NOMO-1 treated with dmso at 0.1 percent for 144 hours (cell line): ENCODE measurements at regions not wholly inside any gene's neighbourhood (a gene's known extent, or its start where the extent isn't known, plus 50 kb on each side); places are given as distances from the start of the nearest gene placed in this dataset.
"Not testable (repeated sequence)": the region's sequence is repeated elsewhere in the genome, so short reads cannot be mapped to it uniquely, and the experiment has no call there.

Experiments
- DNase-seq: peaks from one replicate; lab custom pipeline; 2025; ENCODE audit not compliant: unreplicated experiment; lab: John Stamatoyannopoulos, UW

DNA sequence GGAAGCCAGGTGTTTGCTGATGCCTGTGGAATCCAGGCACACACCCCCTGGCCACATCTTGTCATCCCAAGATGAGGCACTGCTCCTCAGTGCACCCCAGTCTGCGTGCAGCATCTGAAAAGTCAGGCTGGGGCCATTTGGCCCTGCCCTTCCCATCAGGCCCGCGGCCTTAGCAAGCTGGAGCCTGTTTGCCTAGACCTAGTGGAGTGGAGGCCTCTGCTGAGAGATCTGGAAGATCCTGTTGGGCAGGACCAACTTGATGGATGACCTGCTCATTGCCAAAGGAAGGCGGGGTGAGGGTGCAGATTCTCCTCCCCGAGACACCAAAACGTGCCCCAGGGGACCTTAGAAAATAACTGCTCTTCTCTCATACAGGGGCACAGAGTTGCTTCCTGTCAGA lies 220.2 kb downstream of the SHQ1 start:
- no peak for DNase-seq

GRCh38 chr3:72627271-72627670 lies 221.0 kb downstream of the SHQ1 start:
- no peak for DNase-seq

GRCh38 chr3:72625602-72626337 lies 222.5 kb downstream of the SHQ1 start:
- DNase-seq: peak; percentile 22

GRCh38 chr3:72624656-72625055 lies 223.6 kb downstream of the SHQ1 start:
- no peak for DNase-seq

- peak; percentile 89 for DNase-seq
These were observed 229.5 kb downstream of the SHQ1 start for GRCh38 chr3:72618739-72619138.

- no peak for DNase-seq
These were observed 230.7 kb downstream of the SHQ1 start for GRCh38 chr3:72617424-72618024.

GRCh38 chr3:72615776-72616175 lies 232.5 kb downstream of the SHQ1 start:
- no peak for DNase-seq

GRCh38 chr3:72615182-72615581 lies 233.1 kb downstream of the SHQ1 start:
- no peak for DNase-seq

- peak; percentile 63 for DNase-seq
These were observed 233.7 kb downstream of the SHQ1 start for GRCh38 chr3:72614394-72615074.

- no peak for DNase-seq
These were observed 234.4 kb downstream of the SHQ1 start for GRCh38 chr3:72613871-72614270.

GRCh38 chr3:72609114-72609513 lies 239.1 kb downstream of the SHQ1 start:
- not testable (repeated sequence) for DNase-seq

GRCh38 chr3:72606005-72606800 lies 242.0 kb downstream of the SHQ1 start:
- no peak for DNase-seq

DNA sequence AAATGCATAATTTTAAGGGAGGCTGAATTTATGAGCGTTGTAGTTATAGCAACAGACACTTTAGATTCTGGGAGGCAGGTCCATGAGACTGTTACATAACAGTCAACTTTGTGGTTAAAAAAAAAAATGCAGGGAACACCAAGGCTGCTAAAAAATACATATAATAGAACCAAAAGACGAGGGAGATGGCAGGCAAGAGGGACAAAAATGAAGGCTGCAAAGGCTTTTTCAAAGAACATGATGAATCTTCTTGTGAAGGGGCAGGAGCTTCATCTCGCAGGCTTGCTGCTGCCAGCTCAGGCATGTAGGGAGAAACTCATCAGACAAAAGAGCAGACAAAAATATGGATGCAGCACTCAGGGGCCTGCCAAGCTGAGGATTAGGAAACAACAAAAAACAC lies 243.9 kb downstream of the SHQ1 start:
- DNase-seq: no peak

DNA sequence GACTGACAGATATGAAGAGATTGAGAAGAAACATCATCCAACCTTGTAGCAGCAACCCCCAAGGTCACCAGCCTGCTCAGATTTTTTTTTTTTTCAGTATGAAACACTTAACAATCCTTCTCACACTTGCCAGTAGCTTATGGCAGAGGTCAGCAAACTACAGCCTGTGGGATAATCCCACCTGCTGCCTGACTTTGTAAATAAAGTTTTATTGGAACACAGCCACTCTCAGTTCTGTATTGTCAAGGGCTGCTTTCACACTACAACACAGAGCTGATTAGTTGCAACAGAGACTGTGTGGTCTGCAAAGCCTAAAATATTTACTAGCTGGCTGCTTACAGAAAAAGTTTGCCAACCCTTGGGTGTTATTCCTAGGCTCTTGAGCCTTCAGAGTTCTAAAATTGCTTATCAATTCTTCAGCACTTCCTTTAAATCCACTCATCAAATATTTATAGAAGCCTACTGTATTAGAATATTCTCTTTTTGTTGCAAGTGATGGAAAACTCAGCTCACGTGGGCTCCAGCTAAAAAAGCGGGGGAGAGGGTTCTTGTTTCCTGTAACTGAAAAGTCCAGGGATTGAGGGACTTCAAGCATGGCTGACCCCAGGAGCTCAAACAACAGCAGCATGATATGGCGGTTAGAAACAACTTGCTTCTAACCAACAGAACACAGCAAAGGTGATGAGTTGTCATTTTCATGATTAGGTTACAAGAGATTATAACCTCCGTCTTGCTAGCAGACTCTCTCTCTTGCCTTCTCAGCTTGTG lies 246.1 kb downstream of the SHQ1 start:
- DNase-seq: no peak

DNA sequence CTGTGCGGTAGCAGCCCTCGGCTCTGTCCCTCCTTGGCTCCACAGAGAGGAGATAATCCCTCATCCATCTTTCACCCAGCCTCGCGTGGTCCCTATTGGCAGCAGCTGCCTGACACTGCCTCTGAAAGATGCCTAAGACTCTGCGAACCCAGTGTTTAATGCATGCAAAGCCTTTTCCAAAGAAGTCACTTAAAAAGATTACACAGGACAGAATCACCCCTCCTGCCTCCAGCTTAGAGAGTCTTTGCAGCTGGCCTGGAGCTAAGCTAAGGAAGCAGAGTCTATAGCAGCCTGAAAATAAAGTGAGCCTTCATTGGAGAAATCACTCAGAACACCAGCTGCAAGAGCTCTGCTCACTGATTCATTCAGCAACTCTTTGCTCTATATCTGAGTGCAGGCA lies 247.2 kb downstream of the SHQ1 start:
- no peak for DNase-seq

DNA sequence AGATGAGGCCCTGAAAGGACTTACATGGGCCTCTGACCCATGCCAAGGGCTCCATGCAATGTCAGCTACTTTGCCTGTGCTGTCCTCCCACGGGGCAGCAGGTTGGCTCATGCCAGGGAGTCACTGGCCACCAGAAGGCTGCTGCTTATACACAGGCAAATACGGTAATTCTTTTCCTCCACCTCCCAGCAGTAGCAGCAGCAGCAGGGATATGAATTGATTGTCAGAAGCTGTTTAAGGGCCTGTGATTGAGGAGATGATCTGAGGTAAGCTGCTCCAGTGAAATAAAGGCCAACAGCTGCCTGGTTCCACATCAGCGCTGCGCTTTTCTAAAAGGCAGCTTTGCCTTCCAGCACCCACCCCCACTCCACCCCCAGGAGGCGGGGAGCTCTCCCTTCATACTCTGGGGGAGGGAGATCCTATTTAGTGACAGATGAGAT lies 250.5 kb downstream of the SHQ1 start:
- DNase-seq: no peak

GRCh38 chr3:72597043-72597442 lies 251.2 kb downstream of the SHQ1 start:
- no peak for DNase-seq

- DNase-seq: no peak
These were observed 252.2 kb downstream of the SHQ1 start for GRCh38 chr3:72595927-72596610.

- no peak for DNase-seq
These were observed 252.9 kb downstream of the SHQ1 start for GRCh38 chr3:72595376-72595775.

DNA sequence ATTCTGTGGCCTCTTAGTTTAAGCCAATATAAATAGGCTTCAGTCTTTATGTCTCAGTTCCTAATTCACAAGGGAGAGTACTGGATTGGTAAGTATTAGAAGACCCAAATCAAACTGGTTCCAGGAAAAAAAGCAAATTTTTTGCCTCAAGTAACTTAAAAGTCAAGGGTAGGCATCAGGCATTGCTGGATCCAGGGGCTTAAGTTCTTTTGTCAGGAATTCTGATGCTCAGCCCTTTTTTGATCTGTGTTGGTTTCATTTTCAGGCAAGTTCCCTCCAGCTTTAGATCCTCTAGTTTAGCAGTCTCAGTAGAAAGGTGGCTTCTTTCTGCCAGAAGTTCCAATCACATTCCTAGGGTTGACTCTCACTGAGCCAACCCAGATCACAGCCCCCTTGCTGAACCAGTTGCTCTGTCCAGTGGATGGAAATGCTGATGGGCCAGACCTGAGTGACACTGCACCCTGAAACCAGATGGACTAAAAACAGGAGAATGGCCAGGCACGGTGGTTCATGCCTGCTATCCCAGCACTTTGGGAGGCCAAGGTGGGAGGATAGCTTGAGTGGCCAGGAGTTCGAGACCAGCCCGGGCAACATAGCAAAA lies 253.5 kb downstream of the SHQ1 start:
- DNase-seq: no peak
